ENCODE measurements at regions not wholly inside any gene's neighbourhood (a gene's known extent, or its start where the extent isn't known, plus 50 kb on each side); places are given as distances from the start of the nearest gene placed in this dataset.
A peak's percentile ranks its signal among the peaks of the same experiment; 100 is the strongest.
"Not testable (repeated sequence)": the region's sequence is repeated elsewhere in the genome, so short reads cannot be mapped to it uniquely, and the experiment has no call there.

- no peak for DNase-seq (ENCODE audit: low read depth in 1 of 2, low spot score in 1 of 2)
These were observed 101.3 kb downstream of the AKAP11 start for GRCh38 chr13:42373048-42373812.

DNA sequence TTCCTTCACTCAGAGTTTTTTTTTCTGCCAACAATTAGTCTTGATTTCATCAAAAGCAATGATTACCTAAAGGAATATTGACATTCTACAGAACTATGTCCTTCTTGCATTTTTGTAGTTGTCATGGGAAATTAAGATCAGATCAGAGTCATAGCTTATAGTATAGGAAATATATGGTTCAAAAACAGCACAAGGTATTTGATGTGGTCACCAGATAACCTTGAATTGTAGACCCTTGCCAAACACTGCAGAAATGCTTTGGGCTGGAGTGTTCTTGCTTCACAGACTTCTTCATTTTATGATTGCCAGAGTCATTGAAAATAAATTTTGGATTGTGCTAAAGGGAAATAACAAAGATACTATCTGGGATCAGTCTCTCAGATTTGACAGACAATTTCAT, 103.7 kb downstream of the AKAP11 start:
- no peak for DNase-seq (ENCODE audit: low read depth in 1 of 2, low spot score in 1 of 2)

DNA sequence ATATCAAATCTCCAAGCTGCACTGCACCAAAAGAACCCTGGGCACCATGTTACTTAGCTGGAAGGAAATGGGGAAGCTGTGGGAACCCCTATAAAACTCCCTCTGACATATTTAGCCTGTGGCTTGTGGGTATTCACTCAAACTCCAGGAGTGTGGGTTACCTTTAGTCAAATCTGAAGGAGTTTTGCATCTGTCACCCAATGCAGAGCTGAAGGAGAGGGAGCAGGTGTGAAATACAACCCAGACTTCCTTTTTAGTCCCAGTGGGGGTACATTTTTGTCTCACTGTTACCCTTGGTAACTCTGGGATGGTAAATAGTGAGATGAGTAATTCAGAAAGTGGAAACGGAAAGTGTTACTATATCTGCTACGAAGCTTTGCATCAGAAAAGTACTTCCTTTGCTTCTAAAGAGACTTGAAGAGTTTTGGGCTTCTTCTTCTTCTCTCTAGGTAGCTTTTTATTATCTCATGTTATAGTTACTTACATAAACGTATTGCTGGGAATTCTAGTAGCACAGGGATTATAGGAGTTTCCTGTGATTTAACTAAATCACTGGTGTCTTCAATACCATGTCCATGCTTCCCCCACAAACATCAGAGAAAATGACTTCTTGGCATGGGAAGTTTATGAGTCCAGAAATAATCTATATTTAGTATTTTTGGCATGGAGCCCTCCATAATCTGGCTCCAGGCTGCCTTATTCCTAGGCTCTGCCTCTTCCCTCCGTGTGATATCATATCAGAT, 105.9 kb downstream of the AKAP11 start:
- no peak for DNase-seq (ENCODE audit: low read depth in 1 of 2, low spot score in 1 of 2)

DNA sequence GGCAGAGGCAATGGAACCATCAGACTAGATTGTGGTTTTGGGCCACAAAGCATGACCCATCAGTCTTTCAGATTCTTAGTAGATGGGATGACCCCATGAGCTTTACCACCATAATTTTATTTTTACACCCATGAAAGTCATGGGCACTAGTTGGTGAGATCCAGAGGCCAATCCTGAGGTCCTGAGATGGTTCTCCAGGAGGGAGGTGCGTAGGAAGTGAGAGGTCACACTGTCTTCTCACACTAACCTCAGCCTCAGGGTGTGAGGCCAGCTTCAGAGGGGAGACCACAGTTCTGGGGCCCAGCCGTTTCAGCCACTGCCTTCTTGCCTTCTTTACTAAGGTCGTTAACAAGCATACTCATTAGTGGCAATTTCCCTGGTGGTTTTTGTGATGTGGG, 106.4 kb downstream of the AKAP11 start:
- DNase-seq (ENCODE audit: low read depth in 1 of 2, low spot score in 1 of 2), result no peak

- no peak for DNase-seq (ENCODE audit: low read depth in 1 of 2, low spot score in 1 of 2)
These were observed 107.3 kb downstream of the AKAP11 start for GRCh38 chr13:42379241-42379640.

DNA sequence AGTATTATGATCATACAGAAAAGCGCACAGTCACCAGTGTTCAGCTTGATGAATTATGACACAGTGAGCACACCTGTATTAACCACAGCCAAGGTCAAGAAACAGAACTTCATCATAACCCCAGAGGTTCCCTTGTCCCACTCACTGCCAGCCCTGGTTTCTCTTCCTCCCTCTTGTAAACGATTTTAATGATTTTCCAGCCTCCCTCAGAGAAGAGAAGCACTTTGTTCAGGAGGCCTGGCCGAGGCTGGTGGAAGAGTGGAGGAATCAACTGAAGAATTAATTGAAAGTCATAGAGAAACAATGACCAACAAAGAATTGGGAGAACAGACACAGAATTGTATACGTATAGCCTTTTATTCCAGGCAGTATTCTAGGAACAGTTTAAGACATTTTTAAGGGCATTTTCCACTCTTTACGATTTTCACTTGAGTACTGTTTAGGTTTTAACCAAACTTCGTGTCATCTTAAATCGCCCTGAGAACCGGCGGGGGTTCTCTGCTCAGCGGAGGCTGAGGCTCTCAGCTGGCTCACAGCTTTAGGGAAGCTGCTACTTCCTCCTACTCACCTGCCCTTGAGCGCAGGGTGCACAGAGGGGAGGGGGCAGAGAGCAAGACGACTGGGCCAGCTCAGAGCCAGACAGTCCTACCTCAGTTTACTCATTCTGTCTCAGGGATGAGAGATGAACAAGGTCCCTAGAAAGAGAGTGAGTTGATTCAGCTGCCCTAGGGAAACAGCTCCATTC, 108.6 kb downstream of the AKAP11 start:
- no peak for DNase-seq (ENCODE audit: low read depth in 1 of 2, low spot score in 1 of 2)

DNA sequence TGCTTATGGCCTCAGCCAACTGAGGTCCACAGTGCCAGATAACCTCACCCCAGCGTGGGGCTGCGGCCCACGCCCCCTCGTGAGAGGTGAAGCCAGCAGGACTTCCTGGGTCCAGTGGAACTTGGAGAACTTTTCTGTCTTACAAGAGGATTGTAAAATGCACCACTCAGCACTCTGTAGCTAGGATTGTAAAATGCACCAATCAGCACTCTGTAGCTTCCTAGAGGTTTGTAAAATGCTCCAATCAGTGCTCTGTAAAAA, 109.1 kb downstream of the AKAP11 start:
- no peak for DNase-seq (ENCODE audit: low read depth in 1 of 2, low spot score in 1 of 2)

DNA sequence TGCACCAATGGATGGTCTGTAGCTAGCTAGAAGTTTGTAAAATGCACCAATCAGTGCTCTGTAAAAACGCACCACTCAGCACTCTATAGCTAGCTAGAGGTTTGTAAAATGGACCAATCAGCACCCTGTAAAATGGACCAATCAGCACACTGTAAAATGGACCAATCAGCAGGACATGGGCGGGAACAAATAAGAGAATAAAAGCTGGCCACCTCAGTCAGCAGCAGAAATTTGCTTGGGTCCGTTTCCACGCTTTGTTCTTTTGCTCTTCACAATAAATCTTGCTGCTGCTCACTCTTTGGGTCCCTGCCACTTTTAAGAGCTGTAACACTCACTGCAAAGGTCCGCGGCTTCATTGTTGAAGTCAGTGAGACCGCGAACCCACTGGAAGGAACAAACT, 109.5 kb downstream of the AKAP11 start:
- DNase-seq (ENCODE audit: low read depth in 1 of 2, low spot score in 1 of 2), result not testable (repeated sequence)

- no peak for DNase-seq (ENCODE audit: low read depth in 1 of 2, low spot score in 1 of 2)
These were observed 111.1 kb downstream of the AKAP11 start for GRCh38 chr13:42383025-42383424.

DNA sequence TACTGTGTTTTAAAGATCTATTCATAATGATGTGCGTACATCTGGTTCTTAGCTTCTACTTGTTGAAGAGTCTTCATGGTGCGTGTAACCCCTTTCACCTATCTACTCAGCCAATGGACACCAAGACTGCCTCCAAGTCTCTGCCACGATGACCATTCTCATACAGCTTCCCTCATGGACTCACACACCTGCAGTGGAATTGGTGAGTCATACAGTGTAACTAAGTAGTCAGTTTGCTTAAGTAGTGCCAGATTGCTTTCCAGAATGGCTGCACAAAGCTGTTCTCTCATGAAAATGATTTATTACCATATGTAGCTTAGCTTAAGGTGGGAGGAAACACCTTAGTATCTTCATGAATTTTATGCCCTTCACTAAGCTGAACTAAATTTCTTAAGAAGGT, 112.3 kb downstream of the AKAP11 start:
- DNase-seq (ENCODE audit: low read depth in 1 of 2, low spot score in 1 of 2), result no peak

- no peak for DNase-seq (ENCODE audit: low read depth in 1 of 2, low spot score in 1 of 2)
These were observed 116.4 kb downstream of the AKAP11 start for GRCh38 chr13:42388326-42388725.

DNA sequence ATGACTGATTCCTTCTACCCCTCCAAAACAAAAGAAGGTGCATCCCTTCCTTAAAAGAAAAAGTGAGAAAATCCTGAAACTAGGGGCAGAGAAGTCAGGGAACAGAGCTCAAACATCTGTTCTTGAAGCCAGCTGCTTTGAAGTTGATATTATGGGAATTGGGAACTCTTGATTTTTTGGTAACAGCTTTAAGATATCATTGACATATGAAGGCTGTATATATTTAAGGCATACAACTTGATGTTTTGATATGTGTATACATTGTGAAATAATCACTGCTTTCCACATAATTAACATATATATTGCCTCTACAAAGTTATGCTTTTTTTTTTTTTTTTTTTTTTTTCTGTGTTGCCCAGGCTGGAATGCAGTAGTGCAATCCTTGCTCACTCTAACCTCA, 117.1 kb downstream of the AKAP11 start:
- no peak for DNase-seq (ENCODE audit: low read depth in 1 of 2, low spot score in 1 of 2)

GRCh38 chr13:42392180-42392579, 120.2 kb downstream of the AKAP11 start:
- DNase-seq (ENCODE audit: low read depth in 1 of 2, low spot score in 1 of 2), result no peak

GRCh38 chr13:42392716-42393572, 121.0 kb downstream of the AKAP11 start:
- no peak for DNase-seq (ENCODE audit: low read depth in 1 of 2, low spot score in 1 of 2)

DNA sequence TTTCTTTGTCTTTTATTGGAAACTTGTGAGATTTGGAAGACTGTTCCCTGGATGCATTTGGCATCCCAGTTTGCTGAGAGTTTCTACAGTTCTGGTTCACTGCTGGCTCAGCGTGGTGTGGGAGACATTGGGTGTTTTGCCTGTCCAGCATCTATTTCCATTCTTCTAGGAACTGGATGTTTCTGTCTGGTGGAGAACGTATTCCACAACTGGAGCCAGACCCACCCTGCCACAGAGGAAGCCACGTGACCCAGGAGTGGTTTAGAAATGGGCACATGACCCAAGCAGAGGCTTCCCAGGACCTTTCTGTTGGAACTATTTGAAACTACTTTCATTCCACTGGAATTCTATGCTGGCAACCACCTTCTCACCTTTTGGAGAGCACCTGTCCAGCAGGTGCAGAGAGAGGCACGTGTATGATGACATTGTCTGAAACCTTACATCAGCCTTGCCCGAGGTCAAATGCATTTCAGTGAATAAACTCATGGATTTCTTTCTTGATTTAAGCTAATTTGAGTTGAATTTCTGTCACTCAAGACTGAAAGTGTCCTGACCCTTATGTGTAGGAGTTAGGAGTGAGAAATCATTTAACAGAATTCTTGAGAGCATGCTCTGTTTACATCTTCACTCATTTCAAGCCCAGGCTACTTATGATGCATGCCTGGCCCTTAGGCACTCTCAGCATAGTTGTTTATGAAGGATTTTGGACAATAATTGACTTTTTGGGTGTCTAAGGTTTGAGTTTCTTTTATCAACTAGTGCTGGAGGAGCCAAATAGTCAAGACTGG, 121.8 kb downstream of the AKAP11 start:
- no peak for DNase-seq (ENCODE audit: low read depth in 1 of 2, low spot score in 1 of 2)

- DNase-seq (ENCODE audit: low read depth in 1 of 2, low spot score in 1 of 2), result no peak
These were observed 122.4 kb downstream of the AKAP11 start for GRCh38 chr13:42394361-42394708.

- no peak for DNase-seq (ENCODE audit: low read depth in 1 of 2, low spot score in 1 of 2)
These were observed 122.7 kb downstream of the AKAP11 start for GRCh38 chr13:42394711-42395085.

DNA sequence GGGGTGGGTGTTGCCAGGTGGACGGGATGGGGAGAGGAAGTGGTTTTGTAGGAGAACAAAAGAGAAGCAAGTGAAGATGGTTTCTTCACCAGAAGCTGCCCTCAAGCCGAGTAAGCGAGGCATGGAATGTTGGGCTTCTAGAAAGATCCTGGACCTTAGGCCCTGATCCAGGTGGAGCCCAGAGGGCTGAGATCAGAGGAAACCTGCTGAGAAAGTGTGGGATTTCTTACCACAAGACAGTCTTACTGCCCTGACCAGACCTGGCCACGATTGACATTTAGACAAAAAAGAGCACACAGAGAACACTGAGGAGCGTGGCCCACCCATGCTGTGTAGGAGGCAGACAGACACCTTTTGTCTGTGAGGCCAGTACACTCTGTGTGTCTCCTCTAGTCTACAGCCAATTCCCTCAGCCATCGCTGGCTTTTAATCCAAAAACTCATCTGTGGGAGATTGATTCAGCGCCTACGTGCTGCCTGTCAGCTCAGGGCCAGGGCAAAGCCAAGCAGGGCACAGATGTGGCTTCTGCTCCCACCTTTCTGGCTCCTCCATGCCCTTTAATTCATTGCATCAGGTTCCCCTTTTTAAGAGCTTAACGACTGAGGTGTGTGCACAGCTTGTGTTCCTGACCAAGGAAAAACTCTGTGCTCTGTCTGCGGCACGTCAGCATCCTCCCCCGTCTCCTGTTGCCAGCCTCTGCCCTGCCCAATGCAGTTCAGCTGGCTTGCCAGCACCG, 123.3 kb downstream of the AKAP11 start:
- DNase-seq (ENCODE audit: low read depth in 1 of 2, low spot score in 1 of 2), result no peak

- peak in 1 of 2 donors; percentile 44 for DNase-seq (ENCODE audit: low read depth in 1 of 2, low spot score in 1 of 2)
These were observed 124.5 kb downstream of the AKAP11 start for GRCh38 chr13:42396501-42396900.

All from activated T-helper 1 cell treated with anti-CD3 and anti-CD28 coated beads, Interleukin-2, amount 50 U/mL, for 16 hours (primary cell).